HepG2 (cell line): ENCODE measurements at regions not wholly inside any gene's neighbourhood (a gene's known extent, or its start where the extent isn't known, plus 50 kb on each side); places are given as distances from the start of the nearest gene placed in this dataset.

Source experiments
- ATAC-seq: fragments of 200-7000 bp; cut with Tn5 transposase; 3 replicates; pipeline ENCODE4 v1.9.1; 2020; ENCODE audit warnings: mild to moderate bottlenecking, moderate library complexity
- BruUV-seq: library from RNA; stranded (reverse); fragments of 400-500 nt; replicated peaks from 2 replicates; lab custom pipeline; 2021; lab: Mats Ljungman, UMichigan
- CTCF ChIA-PET: fragments of 300-600 bp; formaldehyde crosslinking; extraction: SDS; loops from one replicate; lab custom pipeline; 2021; ENCODE audit warnings: low total read pairs, inconsistent platforms, low intra/inter-chr PET ratio; lab: Yijun Ruan, JAX
- POLR2A ChIA-PET: fragments of 350-600 bp; sonication (Branson Sonifier 250); formaldehyde crosslinking; loops from one replicate; lab custom pipeline; 2020; ENCODE audit warnings: antibody characterized with exemption, inconsistent platforms; lab: Yijun Ruan, JAX
- DNase-seq: peaks from one replicate; pipeline ENCODE4 v3.0.0-alpha.2; 2015; ENCODE audit warnings: low spot score
- FAIRE-seq: peaks from 3 replicates; lab custom pipeline; 2011; peaks lifted over from hg19 to GRCh38; lab: Jason Lieb, UNC
- H2AFZ ChIP-seq: one replicate; pipeline ENCODE4 v1.6.1; 2011; ENCODE audit warnings: low read length, inconsistent platforms
- H3K27ac ChIP-seq: fragments of 300-600 bp; 3 replicates; pipeline ENCODE4 v1.8.0; 2011; ENCODE audit warnings: mixed run types, mild to moderate bottlenecking, mixed read lengths, low read length, inconsistent platforms; ENCODE audit not compliant: insufficient read depth; ENCODE audit errors: extremely low read length
- H3K27me3 ChIP-seq, 2 experiments: fragments of 200-600 bp in 1 of 2; 2 replicates in 1 of 2; 3 replicates in 1 of 2; pipeline versions ENCODE4 v1.6.0 to v1.8.0; 2011; ENCODE audit warnings: low read length in 2 of 2, mild to moderate bottlenecking in 2 of 2, moderate library complexity in 2 of 2, inconsistent platforms in 1 of 2; ENCODE audit not compliant: insufficient read depth in 2 of 2, control insufficient read depth in 1 of 2
- H3K36me3 ChIP-seq, 2 experiments: fragments of 200-600 bp in 1 of 2; replicated peaks in 1 of 2; 2 replicates in 1 of 2; 3 replicates in 1 of 2; pipeline versions ENCODE4 v1.5.1 to v1.8.0; 2011; ENCODE audit warnings: low read length in 2 of 2, inconsistent platforms in 1 of 2; ENCODE audit not compliant: insufficient read depth in 2 of 2, control insufficient read depth in 1 of 2
- H3K4me1 ChIP-seq: 2 replicates; pipeline ENCODE4 v1.5.1; 2012; ENCODE audit warnings: low read length, inconsistent platforms; ENCODE audit not compliant: insufficient read depth
- H3K4me2 ChIP-seq: 2 replicates; pipeline ENCODE4 v1.6.0; 2011; ENCODE audit warnings: low read depth, low read length, inconsistent platforms
- H3K4me3 ChIP-seq, 3 experiments: fragments of 200-600 bp in 1 of 3; sonication (generic), shearing (Covaris generic) in 1 of 3; replicated peaks in 1 of 3; 2 replicates each; pipeline ENCODE4 v1.5.1; 2011 to 2016; ENCODE audit warnings: low read length in 3 of 3, inconsistent platforms in 2 of 3, low read depth in 2 of 3, mild to moderate bottlenecking in 2 of 3, control low read depth in 1 of 3, mixed read lengths in 1 of 3; ENCODE audit not compliant: insufficient read depth in 1 of 3
- H3K79me2 ChIP-seq: one replicate; pipeline ENCODE4 v1.6.1; 2011; ENCODE audit warnings: low read length, inconsistent platforms; ENCODE audit not compliant: insufficient read depth
- H3K9ac ChIP-seq: 2 replicates; pipeline ENCODE4 v1.6.0; 2011; ENCODE audit warnings: mild to moderate bottlenecking, low read depth, low read length, inconsistent platforms; ENCODE audit not compliant: insufficient read depth
- H3K9me3 ChIP-seq: 2 replicates; pipeline ENCODE4 v1.5.1; 2012; ENCODE audit warnings: mild to moderate bottlenecking, low read length
- H4K20me1 ChIP-seq: 2 replicates; pipeline ENCODE4 v1.6.0; 2011; ENCODE audit warnings: inconsistent platforms, mild to moderate bottlenecking, low read length, moderate library complexity; ENCODE audit not compliant: insufficient read depth
- AHR ChIP-seq: IDR thresholded peaks from 2 replicates; pipeline ENCODE4 v1.6.1; 2018; ENCODE audit warnings: missing genetic modification reagents, missing compliant biosample characterization
- NCOA2 ChIP-seq: sonication (generic); formaldehyde crosslinking; IDR thresholded peaks from 2 replicates; pipeline ENCODE4 v1.8.0; 2022; ENCODE audit warnings: inconsistent platforms
- TP53 ChIP-seq: sonication (generic); formaldehyde crosslinking; conservative IDR thresholded peaks from 2 replicates; pipeline ENCODE4 v1.4.0; 2020; ENCODE audit warnings: missing genetic modification reagents
- ZNF496 ChIP-seq: sonication (generic); formaldehyde crosslinking; IDR thresholded peaks from 2 replicates; pipeline ENCODE4 v1.8.1; 2023; ENCODE audit warnings: mild to moderate bottlenecking, moderate library complexity, missing genetic modification reagents; ENCODE audit not compliant: insufficient replicate concordance
- ZNF672 ChIP-seq: sonication (generic); formaldehyde crosslinking; IDR thresholded peaks from 2 replicates; pipeline ENCODE4 v1.8.1; 2022; ENCODE audit warnings: missing genetic modification reagents
- ZNF790 ChIP-seq: sonication (generic); formaldehyde crosslinking; IDR thresholded peaks from 2 replicates; pipeline ENCODE4 v1.8.0; 2022; ENCODE audit warnings: missing genetic modification reagents, mild to moderate bottlenecking, borderline replicate concordance
- ZSCAN31 ChIP-seq: sonication (generic); formaldehyde crosslinking; IDR thresholded peaks from 2 replicates; pipeline ENCODE4 v1.5.0; 2020; ENCODE audit warnings: low read depth, mild to moderate bottlenecking, missing genetic modification reagents
- WGBS: methylation state at CpG from one replicate; pipeline ENCODE4 v1.1.6; 2017; ENCODE audit warnings: low lambda C conversion rate; 5-methylcytosine and 5-hydroxymethylcytosine counted together
- in situ Hi-C: cut with HindIII; loops from 2 replicates; pipeline ENCODE4 v1.10.0; 2017; ENCODE audit warnings: low pct_unique_long_range_greater_than_20kb; ENCODE audit not compliant: extremely low pct_ligation_motif_present
- intact Hi-C: fragments of 100-400 bp; cut with micrococcal nuclease; formaldehyde crosslinking; loops from one replicate; pipeline ENCODE4 v1.10.0; 2022; ENCODE audit not compliant: unreplicated experiment
- TF ChIP-seq, protein P1 (sequence below): IDR thresholded peaks from 2 replicates; pipeline ENCODE4 v1.6.1; 2016; ENCODE audit warnings: low read depth, missing genetic modification reagents, missing compliant biosample characterization

DNA sequence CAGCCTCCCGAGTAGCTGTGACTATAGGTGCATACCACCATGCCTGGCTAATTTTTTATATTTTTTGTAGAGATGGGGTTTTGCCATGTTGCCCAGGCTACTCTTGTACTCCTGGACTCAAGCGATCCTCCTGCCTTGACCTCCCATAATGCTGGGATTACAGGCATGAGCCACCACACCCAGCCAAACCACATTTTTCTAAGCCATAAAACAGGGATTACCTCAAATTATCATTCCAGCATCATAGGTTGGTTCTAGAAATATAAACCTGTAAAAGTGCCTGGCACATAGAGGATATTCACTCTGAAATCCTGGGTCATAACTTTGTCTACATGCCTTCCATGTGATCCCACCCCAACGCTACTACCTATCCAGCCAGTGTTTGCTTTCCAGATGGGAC lies 59.4 kb upstream of the JAK1 start:
- H3K79me2 ChIP-seq = no peaks in the 10 kb centered on the region
- no peak overlapping the region for H2AFZ ChIP-seq
- CTCF ChIA-PET = no interaction called here
- intact Hi-C loops = no loop called here
- H3K27ac ChIP-seq = no peak overlapping the region
- no peaks in the 10 kb centered on the region for H3K27me3 ChIP-seq
- ATAC-seq (no peak), DNase-seq (no peak), FAIRE-seq (no peak)
- H3K4me1 ChIP-seq = no peaks in the 10 kb centered on the region
- in situ Hi-C loops = no loop called here
- no peaks in the 10 kb centered on the region for H3K9me3 ChIP-seq
- H3K4me2 ChIP-seq = no peak overlapping the region
- BruUV-seq = no TSS peak
- H3K9ac ChIP-seq = no peak overlapping the region
- WGBS = 53% methylated on average over 3 of the region's 3 CpGs
- H3K36me3 ChIP-seq = no peaks in the 10 kb centered on the region
- TF ChIP-seq, protein P1, sequence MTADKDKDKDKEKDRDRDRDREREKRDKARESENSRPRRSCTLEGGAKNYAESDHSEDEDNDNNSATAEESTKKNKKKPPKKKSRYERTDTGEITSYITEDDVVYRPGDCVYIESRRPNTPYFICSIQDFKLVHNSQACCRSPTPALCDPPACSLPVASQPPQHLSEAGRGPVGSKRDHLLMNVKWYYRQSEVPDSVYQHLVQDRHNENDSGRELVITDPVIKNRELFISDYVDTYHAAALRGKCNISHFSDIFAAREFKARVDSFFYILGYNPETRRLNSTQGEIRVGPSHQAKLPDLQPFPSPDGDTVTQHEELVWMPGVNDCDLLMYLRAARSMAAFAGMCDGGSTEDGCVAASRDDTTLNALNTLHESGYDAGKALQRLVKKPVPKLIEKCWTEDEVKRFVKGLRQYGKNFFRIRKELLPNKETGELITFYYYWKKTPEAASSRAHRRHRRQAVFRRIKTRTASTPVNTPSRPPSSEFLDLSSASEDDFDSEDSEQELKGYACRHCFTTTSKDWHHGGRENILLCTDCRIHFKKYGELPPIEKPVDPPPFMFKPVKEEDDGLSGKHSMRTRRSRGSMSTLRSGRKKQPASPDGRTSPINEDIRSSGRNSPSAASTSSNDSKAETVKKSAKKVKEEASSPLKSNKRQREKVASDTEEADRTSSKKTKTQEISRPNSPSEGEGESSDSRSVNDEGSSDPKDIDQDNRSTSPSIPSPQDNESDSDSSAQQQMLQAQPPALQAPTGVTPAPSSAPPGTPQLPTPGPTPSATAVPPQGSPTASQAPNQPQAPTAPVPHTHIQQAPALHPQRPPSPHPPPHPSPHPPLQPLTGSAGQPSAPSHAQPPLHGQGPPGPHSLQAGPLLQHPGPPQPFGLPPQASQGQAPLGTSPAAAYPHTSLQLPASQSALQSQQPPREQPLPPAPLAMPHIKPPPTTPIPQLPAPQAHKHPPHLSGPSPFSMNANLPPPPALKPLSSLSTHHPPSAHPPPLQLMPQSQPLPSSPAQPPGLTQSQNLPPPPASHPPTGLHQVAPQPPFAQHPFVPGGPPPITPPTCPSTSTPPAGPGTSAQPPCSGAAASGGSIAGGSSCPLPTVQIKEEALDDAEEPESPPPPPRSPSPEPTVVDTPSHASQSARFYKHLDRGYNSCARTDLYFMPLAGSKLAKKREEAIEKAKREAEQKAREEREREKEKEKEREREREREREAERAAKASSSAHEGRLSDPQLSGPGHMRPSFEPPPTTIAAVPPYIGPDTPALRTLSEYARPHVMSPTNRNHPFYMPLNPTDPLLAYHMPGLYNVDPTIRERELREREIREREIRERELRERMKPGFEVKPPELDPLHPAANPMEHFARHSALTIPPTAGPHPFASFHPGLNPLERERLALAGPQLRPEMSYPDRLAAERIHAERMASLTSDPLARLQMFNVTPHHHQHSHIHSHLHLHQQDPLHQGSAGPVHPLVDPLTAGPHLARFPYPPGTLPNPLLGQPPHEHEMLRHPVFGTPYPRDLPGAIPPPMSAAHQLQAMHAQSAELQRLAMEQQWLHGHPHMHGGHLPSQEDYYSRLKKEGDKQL (CRISPR knock-in tag) = no peak
- TF ChIP-seq AHR (CRISPR knock-in tag) (no peak), NCOA2 (CRISPR knock-in tag) (no peak), TP53 (CRISPR knock-in tag) (no peak), ZNF790 (CRISPR knock-in tag) (no peak), ZSCAN31 (CRISPR knock-in tag) (no peak), ZNF672 (CRISPR knock-in tag) (no peak), ZNF496 (CRISPR knock-in tag) (no peak)
- POLR2A ChIA-PET = no interaction called here
- no peaks in the 10 kb centered on the region for H4K20me1 ChIP-seq
- H3K4me3 ChIP-seq = no peak overlapping the region
